GM18498 (cell line): ENCODE measurements at regions not wholly inside any gene's neighbourhood (a gene's known extent, or its start where the extent isn't known, plus 50 kb on each side); places are given as distances from the start of the nearest gene placed in this dataset.
"Not testable (repeated sequence)": the region's sequence is repeated elsewhere in the genome, so short reads cannot be mapped to it uniquely, and the experiment has no call there.

Source experiments
- ATAC-seq: cut with Tn5 transposase; IDR thresholded peaks from one replicate; pipeline ENCODE4 v1.9.1; 2021; ENCODE audit warnings: mild to moderate bottlenecking, moderate library complexity; ENCODE audit not compliant: unreplicated experiment

DNA sequence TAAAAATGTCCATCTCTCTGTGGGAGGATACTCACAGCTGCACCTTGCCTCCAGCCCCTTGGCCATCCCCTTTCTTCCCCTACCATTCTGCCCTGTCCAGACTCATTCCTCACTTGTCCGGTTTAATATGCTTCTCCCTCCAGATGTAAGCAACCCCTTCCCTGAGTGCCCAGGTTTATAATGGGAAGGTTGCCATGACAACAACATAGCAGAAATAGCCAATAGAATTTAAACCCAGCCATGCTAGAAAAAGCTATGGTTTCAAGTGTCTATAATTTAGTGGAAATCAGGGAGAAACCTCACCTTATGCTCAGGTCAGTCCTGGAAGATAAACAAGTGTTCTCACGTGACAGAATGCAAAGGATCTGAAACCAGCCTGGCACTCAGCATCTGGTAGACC is 196.0 kb upstream of the FZD8 start:
- ATAC-seq = no peak

DNA sequence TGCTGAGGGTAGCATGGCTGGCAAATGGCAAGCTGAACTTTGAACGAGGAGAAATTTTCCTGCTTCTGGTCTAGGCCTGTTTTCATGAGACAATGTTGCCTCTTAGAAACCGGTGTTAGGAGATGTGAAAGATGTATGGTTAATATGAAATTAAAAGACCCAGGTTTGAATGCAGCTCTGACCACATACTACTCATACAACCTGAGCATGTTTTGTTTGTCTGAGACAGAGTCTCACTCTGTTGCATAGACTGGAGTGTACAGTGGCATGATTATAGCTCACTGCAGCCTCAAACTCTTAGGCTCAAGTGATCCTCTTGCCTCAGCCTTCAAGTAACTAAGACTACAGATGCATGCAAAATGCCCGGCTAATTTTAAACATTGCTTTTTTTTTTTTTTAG is 193.4 kb upstream of the FZD8 start:
- ATAC-seq = no peak

GRCh38 chr10:35834877-35835494 is 192.9 kb upstream of the FZD8 start:
- ATAC-seq = no peak

DNA sequence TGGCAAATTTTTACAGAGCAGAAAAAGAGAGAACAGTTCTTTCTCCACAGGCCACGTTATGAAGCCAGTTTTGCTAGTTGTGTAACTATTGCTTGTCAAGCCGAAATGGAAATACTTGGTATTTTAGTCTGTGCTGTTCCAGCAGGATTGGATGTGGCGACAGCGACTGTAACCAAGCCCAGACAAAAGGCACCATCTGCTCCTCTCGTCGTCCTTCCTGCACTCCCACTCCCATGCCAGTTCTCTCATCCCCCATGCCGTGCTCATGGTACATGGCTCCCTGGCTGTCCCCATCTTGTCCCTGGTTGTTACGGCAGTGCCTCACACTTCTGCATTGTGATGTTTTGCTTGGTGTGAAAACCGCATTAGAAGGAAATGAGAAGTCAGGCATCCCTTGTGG is 185.7 kb upstream of the FZD8 start:
- ATAC-seq = no peak

DNA sequence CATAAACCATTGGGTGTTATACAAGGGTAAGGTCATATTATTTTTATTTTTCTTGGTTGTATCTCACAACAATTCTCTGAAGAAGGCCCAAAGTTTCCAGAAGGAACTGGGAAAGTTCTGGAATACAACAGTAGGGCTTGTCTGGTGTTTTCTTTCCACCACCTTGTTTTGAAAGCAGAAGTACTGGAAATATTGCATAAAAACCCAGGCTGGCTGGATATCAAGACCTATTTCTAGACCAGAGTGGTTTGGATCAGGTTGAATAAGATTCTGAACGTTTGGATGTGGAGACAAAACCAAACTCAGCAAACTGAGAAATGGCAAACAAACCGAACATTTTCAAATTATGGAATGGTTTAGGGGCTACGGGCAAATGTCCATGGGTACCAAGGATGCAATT is 182.6 kb upstream of the FZD8 start:
- no peak for ATAC-seq

- ATAC-seq = no peak
Observed at GRCh38 chr10:35822316-35822715, 180.2 kb upstream of the FZD8 start.

- ATAC-seq = peak; percentile 90
Observed at GRCh38 chr10:35821339-35821911, 179.3 kb upstream of the FZD8 start.

GRCh38 chr10:35819736-35820135 is 177.6 kb upstream of the FZD8 start:
- no peak for ATAC-seq

GRCh38 chr10:35819011-35819410 is 176.9 kb upstream of the FZD8 start:
- ATAC-seq = no peak

DNA sequence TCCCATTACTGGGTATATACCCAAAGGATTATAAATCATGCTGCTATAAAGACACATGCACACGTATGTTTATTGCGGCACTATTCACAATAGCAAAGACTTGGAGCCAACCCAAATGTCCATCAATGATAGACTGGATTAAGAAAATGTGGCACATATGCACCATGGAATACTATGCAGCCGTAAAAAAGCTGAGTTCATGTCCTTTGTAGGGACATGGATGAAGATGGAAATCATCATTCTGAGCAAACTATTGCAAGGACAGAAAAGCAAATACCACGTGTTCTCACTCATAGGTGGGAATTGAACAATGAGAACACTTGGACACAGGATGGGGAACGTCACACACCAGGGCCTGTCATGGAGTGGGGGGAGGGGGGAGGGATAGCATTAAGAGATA is 175.0 kb upstream of the FZD8 start:
- not testable (repeated sequence) for ATAC-seq

DNA sequence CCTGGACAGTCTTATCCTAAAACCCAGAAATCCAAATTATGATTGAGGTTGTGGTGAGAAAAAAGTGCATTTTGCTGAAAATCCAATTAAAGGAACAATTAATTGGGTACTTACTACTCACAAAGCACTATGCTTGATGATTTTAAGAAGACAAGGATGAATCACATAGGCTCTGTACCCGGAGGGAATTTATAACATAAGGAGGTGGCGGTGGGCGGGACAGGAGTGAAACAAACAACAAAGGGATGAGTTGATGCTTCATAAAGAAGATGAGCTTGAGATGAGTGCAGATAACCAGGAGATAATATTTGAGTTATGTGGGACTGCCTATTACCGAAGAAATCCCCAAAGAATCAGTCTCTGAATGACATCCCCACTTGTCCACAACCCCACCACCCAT is 171.1 kb upstream of the FZD8 start:
- ATAC-seq = no peak

- no peak for ATAC-seq
Observed at GRCh38 chr10:35808344-35808743, 166.2 kb upstream of the FZD8 start.

DNA sequence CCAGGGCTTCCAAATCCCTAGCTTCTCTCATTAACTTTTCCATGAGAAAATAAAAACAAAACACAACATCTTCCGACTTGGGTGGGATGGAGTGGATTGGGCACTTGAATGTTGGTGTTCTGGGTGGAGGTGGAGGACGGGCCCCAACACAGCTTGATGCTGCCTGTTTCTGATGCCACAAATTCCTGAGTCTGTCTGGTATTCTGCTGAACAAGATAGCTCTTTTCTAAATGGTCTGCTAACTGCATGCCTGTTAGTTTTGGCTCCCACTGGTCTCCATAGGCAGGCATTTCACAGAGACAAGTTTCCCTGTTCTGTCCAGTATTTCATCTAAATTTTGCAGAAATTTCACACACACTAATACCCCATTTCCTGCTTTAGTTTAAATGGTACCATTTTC is 160.9 kb upstream of the FZD8 start:
- no peak for ATAC-seq

DNA sequence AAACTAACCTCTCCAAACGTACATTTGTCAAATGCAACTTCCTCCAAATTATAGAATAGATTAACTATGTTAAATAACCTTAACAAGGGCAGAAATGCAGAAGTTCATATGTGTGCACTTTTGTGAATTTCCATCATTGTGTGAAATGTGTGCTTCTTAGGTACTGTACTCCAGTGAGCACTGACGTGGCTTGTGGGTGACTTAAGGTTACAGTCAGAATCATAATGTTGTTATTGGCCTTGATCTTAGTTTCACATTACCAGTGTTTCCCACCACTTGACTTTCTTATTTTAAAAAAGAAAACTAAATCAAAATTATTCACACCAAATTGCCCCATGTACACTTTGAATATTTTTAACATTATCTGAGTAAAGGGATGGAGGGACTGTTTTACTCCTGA is 155.1 kb upstream of the FZD8 start:
- ATAC-seq = no peak

DNA sequence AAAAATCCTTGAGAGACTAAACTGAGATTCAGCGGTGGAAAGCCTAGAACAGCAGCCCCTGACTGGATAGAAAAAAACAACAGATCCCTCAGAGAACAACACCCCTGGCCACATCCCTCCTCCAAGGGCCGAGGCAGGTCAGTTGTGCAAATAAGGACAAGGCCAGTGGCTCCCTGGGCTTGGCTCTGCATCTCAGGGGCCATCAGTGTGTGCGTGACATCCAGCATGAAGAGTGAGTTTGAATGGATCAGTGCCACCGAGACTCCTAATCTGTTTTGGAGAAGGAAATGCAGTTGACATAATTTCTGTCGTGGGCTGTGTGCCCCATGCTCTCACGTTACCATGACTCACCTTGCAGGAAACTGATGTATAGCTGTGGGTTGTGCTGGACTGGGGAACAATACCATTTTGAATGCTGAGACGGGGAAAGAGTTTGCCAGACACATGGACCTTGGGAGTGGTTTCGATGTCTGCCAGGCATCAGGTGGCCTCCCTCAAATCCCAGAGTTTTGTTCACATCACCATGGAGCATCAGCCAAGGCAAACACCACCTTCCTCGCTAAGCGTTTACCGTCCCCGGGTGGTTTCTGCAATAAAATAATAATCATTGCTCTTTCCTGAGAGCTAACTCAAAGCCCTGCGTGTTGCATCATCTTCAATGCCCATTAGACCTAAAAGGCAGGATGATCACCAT is 153.2 kb upstream of the FZD8 start:
- ATAC-seq = no peak

GRCh38 chr10:35794703-35795102 is 152.6 kb upstream of the FZD8 start:
- ATAC-seq = no peak

DNA sequence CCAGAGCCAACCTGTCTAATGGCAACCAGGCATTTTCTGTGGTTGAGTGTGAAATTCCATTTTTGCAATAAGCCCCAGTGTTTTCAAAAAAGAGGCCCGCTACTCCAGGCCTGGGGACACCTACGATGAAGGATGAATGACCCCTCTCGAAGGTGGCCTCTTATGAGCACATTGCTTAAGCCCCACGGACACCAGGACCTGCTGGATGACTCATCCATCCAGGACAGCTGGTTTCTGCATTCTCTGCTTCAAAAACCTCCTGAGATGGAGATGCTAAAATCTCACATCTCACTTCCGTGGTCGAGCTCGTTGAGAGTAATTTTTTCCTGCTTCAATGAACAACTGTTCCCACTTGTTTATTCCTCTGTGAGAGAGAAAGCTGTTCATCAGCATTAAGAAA is 150.2 kb upstream of the FZD8 start:
- no peak for ATAC-seq

GRCh38 chr10:35789996-35790395 is 147.9 kb upstream of the FZD8 start:
- no peak for ATAC-seq

DNA sequence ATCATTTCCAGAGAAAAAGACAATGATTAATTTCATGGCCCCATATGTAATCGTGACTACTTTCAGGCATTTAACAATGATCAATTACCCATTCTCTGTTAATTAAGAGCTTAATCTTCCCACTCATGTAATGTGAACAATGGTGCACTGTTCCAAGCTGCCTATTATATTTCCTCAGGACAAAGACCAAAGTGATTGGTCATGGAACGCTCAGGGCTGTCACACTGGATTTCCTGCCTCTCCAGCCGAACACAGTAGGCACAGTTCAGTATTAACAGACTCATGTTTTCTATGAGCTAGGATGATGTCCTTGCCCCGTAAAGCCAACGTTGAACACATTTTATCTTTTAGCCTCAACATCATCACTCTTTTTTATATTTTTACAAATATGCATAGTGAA is 142.7 kb upstream of the FZD8 start:
- ATAC-seq = no peak

GRCh38 chr10:35783305-35783838 is 141.3 kb upstream of the FZD8 start:
- no peak for ATAC-seq

- no peak for ATAC-seq
Observed at GRCh38 chr10:35781643-35782035, 139.5 kb upstream of the FZD8 start.

GRCh38 chr10:35780970-35781642 is 139.0 kb upstream of the FZD8 start:
- no peak for ATAC-seq
